ENCODE measurements at regions not wholly inside any gene's neighbourhood (a gene's known extent, or its start where the extent isn't known, plus 50 kb on each side); places are given as distances from the start of the nearest gene placed in this dataset.

DNA sequence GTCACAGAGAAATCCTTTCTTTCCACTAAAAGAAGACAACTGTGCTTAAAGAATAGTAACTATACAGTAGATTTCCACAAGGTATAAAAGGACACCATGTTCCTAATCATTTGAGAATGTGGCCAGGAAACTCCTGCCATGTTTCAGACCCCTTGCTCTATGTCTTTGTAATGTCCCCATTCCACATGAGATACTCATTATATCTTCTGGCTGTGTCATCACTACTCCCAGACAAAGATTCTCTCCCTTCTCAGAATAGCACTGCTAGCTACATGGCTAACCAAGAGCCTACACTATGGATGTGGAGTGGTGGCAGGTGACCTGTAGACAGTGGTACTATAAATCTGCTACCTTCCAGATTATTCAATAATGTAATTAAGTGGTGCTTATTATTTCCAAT, 218.1 kb upstream of the MCHR2 start:
- H3K4me2 ChIP-seq (ENCODE audit: control insufficient read depth, insufficient read depth), result no peak overlapping the region
- no peak overlapping the region for H3K4me3 ChIP-seq
- no peaks in the 10 kb centered on the region for H3K9me3 ChIP-seq (replicated peaks; ENCODE audit: control insufficient read depth, insufficient read depth, low read length)
- in situ Hi-C loops (cut with MboI) (no loop called here), intact Hi-C loops (cut with micrococcal nuclease; ENCODE audit: unreplicated experiment) (no loop called here)
- DNase-seq (ENCODE audit: low read depth, low spot score) (no peak), ATAC-seq (no peak), FAIRE-seq (no peak)
- BruUV-seq (replicated peaks), result no TSS peak
- no peaks in the 10 kb centered on the region; a peak in 1 of 4 replicates for H3K27me3 ChIP-seq (replicated peaks in 1 of 2; ENCODE audit: control insufficient read depth in 2 of 2, insufficient read depth in 2 of 2, low read length in 1 of 2)
- TF ChIP-seq ZNF384 (IDR thresholded peaks at IDR 0.05; ENCODE audit: borderline replicate concordance, low read depth, low read length) (no peak), FOXM1 (IDR thresholded peaks at IDR 0.05; ENCODE audit: low read depth, low read length) (no peak), HDAC2 (IDR thresholded peaks at IDR 0.05) (no peak), IRF4 (IDR thresholded peaks at IDR 0.05; ENCODE audit: low read depth, low read length) (no peak), SUPT20H (IDR thresholded peaks at IDR 0.05; ENCODE audit: borderline replicate concordance, control insufficient read depth, low read depth, low read length) (no peak), IRF5 (IDR thresholded peaks at IDR 0.05; ENCODE audit: borderline replicate concordance) (no peak), RELA (IDR thresholded peaks at IDR 0.05; ENCODE audit: borderline replicate concordance, partially characterized antibody) (no peak), ZNF24 (IDR thresholded peaks at IDR 0.05) (no peak), KDM1A (IDR thresholded peaks at IDR 0.05; ENCODE audit: borderline replicate concordance) (no peak), MEF2B (IDR thresholded peaks at IDR 0.05; ENCODE audit: partially characterized antibody, poor library complexity, severe bottlenecking) (no peak), POLR2AphosphoS5 (IDR thresholded peaks at IDR 0.05; ENCODE audit: low read length) (no peak), NFIC (IDR thresholded peaks at IDR 0.05; ENCODE audit: low read depth, low read length) (no peak), MTA3 (IDR thresholded peaks at IDR 0.05; ENCODE audit: borderline replicate concordance, low read length) (no peak), PBX3 (IDR thresholded peaks at IDR 0.05; ENCODE audit: insufficient replicate concordance, low read depth, low read length) (no peak), HDGF (IDR thresholded peaks at IDR 0.05) (no peak), GABPA (IDR thresholded peaks at IDR 0.05; ENCODE audit: low read depth) (no peak), HDAC6 (IDR thresholded peaks at IDR 0.05; ENCODE audit: unreplicated experiment) (no peak), JUNB (IDR thresholded peaks at IDR 0.05) (no peak), SIX5 (IDR thresholded peaks at IDR 0.05; ENCODE audit: low read depth, low read length, severe bottlenecking) (no peak), CHD4 (IDR thresholded peaks at IDR 0.05) (no peak)
- H3K79me2 ChIP-seq (ENCODE audit: control insufficient read depth, insufficient read depth, low read length), result no peaks in the 10 kb centered on the region
- no peaks in the 10 kb centered on the region for H4K20me1 ChIP-seq (ENCODE audit: control insufficient read depth, insufficient read depth)
- ChIA-PET RAD21 (ENCODE audit: unreplicated experiment) (no interaction called here), POLR2A (no interaction called here), SMC1A (ENCODE audit: uncharacterized antibody, unreplicated experiment) (no interaction called here), CTCF (no interaction called here)
- no peaks in the 10 kb centered on the region for H3K4me1 ChIP-seq (ENCODE audit: control insufficient read depth, insufficient read depth, low read length)
- H3K9ac ChIP-seq (ENCODE audit: control insufficient read depth, insufficient read depth, low read length), result no peak overlapping the region
- H3K27ac ChIP-seq (ENCODE audit: control insufficient read depth, insufficient read depth), result no peak overlapping the region
- no peak overlapping the region for H2AFZ ChIP-seq (ENCODE audit: control insufficient read depth, low read depth, low read length)
- H3K36me3 ChIP-seq (ENCODE audit: control insufficient read depth in 2 of 2, insufficient read depth in 2 of 2, low read length in 1 of 2), result no peaks in the 10 kb centered on the region

Data from GM12878 (cell line).